ENCODE measurements at regions not wholly inside any gene's neighbourhood (a gene's known extent, or its start where the extent isn't known, plus 50 kb on each side); places are given as distances from the start of the nearest gene placed in this dataset.

DNA sequence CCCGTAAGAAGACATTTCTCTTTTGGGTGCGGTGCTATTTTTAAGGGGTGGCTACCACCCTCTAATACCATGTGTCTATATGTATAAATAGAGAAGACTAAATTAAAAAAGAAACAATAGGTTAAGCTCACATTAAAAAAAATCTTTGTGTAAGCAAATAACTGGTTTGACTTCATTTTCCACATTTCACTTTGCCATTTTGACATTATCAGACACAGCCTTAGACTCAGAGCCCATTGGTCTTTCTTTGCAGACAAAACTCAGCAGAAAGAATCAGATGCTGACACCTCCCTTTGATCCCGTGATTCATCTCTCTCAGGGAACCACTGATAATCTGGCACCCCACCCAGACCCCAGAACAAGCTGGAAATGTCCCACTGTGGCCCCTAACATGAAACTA lies 74.5 kb downstream of the EMX2 start:
- TF ChIP-seq, protein P1, sequence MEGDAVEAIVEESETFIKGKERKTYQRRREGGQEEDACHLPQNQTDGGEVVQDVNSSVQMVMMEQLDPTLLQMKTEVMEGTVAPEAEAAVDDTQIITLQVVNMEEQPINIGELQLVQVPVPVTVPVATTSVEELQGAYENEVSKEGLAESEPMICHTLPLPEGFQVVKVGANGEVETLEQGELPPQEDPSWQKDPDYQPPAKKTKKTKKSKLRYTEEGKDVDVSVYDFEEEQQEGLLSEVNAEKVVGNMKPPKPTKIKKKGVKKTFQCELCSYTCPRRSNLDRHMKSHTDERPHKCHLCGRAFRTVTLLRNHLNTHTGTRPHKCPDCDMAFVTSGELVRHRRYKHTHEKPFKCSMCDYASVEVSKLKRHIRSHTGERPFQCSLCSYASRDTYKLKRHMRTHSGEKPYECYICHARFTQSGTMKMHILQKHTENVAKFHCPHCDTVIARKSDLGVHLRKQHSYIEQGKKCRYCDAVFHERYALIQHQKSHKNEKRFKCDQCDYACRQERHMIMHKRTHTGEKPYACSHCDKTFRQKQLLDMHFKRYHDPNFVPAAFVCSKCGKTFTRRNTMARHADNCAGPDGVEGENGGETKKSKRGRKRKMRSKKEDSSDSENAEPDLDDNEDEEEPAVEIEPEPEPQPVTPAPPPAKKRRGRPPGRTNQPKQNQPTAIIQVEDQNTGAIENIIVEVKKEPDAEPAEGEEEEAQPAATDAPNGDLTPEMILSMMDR (conservative IDR thresholded peaks at IDR 0.05; ENCODE audit: low read depth, low read length): no peak
- no peak for TF ChIP-seq EZH2 (IDR thresholded peaks at IDR 0.05; ENCODE audit: borderline replicate concordance, low read depth, low read length, poor library complexity, severe bottlenecking)

All from A673 (cell line).